Gastroesophageal sphincter (tissue), 3 donors: ENCODE measurements at regions not wholly inside any gene's neighbourhood (a gene's known extent, or its start where the extent isn't known, plus 50 kb on each side); places are given as distances from the start of the nearest gene placed in this dataset.

Experiments used
- EP300 ChIP-seq: sonication (generic); formaldehyde crosslinking; IDR thresholded peaks from one replicate; pipeline ENCODE4 v1.6.1; 2017; ENCODE audit warnings: antibody characterized with exemption, mild to moderate bottlenecking
- POLR2A ChIP-seq, 2 donors: fragments of 450-650 bp; IDR thresholded peaks; one replicate each; pipeline ENCODE4 v1.6.1; 2017; ENCODE audit warnings: antibody characterized with exemption in 2 of 2, mild to moderate bottlenecking in 2 of 2, moderate library complexity in 1 of 2
- POLR2AphosphoS5 ChIP-seq: sonication (generic); formaldehyde crosslinking; IDR thresholded peaks from one replicate; pipeline ENCODE4 v1.6.1; 2017; ENCODE audit warnings: antibody characterized with exemption
- TF ChIP-seq, protein P1 (sequence below), 4 experiments: fragments of 200-600 bp in 2 of 4; fragments of 450-650 bp in 2 of 4; sonication (generic) in 1 of 4; IDR thresholded peaks; one replicate each; pipeline ENCODE4 v1.5.1; 2017 to 2019; ENCODE audit warnings: antibody characterized with exemption in 4 of 4, mild to moderate bottlenecking in 2 of 4, moderate library complexity in 2 of 4

- TF ChIP-seq, protein P1, sequence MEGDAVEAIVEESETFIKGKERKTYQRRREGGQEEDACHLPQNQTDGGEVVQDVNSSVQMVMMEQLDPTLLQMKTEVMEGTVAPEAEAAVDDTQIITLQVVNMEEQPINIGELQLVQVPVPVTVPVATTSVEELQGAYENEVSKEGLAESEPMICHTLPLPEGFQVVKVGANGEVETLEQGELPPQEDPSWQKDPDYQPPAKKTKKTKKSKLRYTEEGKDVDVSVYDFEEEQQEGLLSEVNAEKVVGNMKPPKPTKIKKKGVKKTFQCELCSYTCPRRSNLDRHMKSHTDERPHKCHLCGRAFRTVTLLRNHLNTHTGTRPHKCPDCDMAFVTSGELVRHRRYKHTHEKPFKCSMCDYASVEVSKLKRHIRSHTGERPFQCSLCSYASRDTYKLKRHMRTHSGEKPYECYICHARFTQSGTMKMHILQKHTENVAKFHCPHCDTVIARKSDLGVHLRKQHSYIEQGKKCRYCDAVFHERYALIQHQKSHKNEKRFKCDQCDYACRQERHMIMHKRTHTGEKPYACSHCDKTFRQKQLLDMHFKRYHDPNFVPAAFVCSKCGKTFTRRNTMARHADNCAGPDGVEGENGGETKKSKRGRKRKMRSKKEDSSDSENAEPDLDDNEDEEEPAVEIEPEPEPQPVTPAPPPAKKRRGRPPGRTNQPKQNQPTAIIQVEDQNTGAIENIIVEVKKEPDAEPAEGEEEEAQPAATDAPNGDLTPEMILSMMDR (IDR thresholded peaks at IDR 0.05), result no peak
- no peak for TF ChIP-seq POLR2AphosphoS5
- no peak for TF ChIP-seq POLR2A (IDR thresholded peaks at IDR 0.05)
- TF ChIP-seq EP300, result no peak
Observed at GRCh38 chr17:22253007-22253406, 560.7 kb downstream of the KCNJ18 start.
